ENCODE measurements at regions not wholly inside any gene's neighbourhood (a gene's known extent, or its start where the extent isn't known, plus 50 kb on each side); places are given as distances from the start of the nearest gene placed in this dataset.

- TF ChIP-seq CTCF (conservative IDR thresholded peaks at IDR 0.05; ENCODE audit: low read length) = no peak
- TF ChIP-seq EZH2phosphoT487 (IDR thresholded peaks at IDR 0.05; ENCODE audit: borderline replicate concordance, low read depth, low read length) = no peak
These were observed 65.8 kb upstream of the DAPK1 start for GRCh38 chr9:87431837-87432236.

Measured in OCI-LY7 (cell line).